Uterus (tissue), 2 donors: ENCODE measurements at regions not wholly inside any gene's neighbourhood (a gene's known extent, or its start where the extent isn't known, plus 50 kb on each side); places are given as distances from the start of the nearest gene placed in this dataset.

Experiments
- CTCF ChIP-seq, 4 experiments: fragments of 200-600 bp in 2 of 4; fragments of 450-650 bp in 2 of 4; sonication (generic) in 2 of 4; IDR thresholded peaks; one replicate each; pipeline ENCODE4 v1.5.1; 2016 to 2019; ENCODE audit warnings: antibody characterized with exemption in 4 of 4, mild to moderate bottlenecking in 2 of 4, moderate library complexity in 1 of 4
- POLR2A ChIP-seq, 2 donors: fragments of 450-650 bp; IDR thresholded peaks; one replicate each; pipeline ENCODE4 v1.6.1; 2016; ENCODE audit warnings: antibody characterized with exemption in 2 of 2, mild to moderate bottlenecking in 1 of 2, moderate library complexity in 1 of 2

GRCh38 chr3:158882445-158882844 is 80.6 kb downstream of the MFSD1 start:
- TF ChIP-seq CTCF (IDR thresholded peaks at IDR 0.05) (no peak), POLR2A (IDR thresholded peaks at IDR 0.05) (no peak)
